GM12878 (cell line): ENCODE measurements at regions not wholly inside any gene's neighbourhood (a gene's known extent, or its start where the extent isn't known, plus 50 kb on each side); places are given as distances from the start of the nearest gene placed in this dataset.

Experiments used
- ATAC-seq: fragments of 200-7000 bp; cut with Tn5 transposase; 3 replicates; pipeline ENCODE4 v1.9.1; 2020; ENCODE audit warnings: mild to moderate bottlenecking, moderate library complexity
- BruUV-seq: library from RNA; stranded (reverse); fragments of 400-500 nt; replicated peaks from 2 replicates; lab custom pipeline; 2021; lab: Mats Ljungman, UMichigan
- CTCF ChIA-PET: fragments of 300-600 bp; sonication (Branson Sonifier 250); formaldehyde crosslinking; extraction: SDS; loops from one replicate; lab custom pipeline; 2021; ENCODE audit warnings: inconsistent platforms; lab: Yijun Ruan, JAX
- POLR2A ChIA-PET: fragments of 350-600 bp; formaldehyde crosslinking; extraction: SDS; loops from one replicate; lab custom pipeline; 2021; ENCODE audit warnings: inconsistent platforms; lab: Charles Lee
- RAD21 ChIA-PET: fragments of 300-600 bp; sonication (Branson Sonifier 250); formaldehyde crosslinking; loops from one replicate; lab custom pipeline; 2023; ENCODE audit warnings: antibody characterized with exemption; ENCODE audit not compliant: unreplicated experiment; lab: Charles Lee
- SMC1A ChIA-PET: fragments of 300-600 bp; sonication (Branson Sonifier 250); formaldehyde crosslinking; loops from one replicate; lab custom pipeline; 2023; ENCODE audit not compliant: unreplicated experiment, uncharacterized antibody; lab: Charles Lee
- DNase-seq: peaks from one replicate; pipeline ENCODE4 v3.0.0-alpha.2; 2011; ENCODE audit warnings: low read depth, low spot score
- FAIRE-seq: peaks from 3 replicates; lab custom pipeline; 2011; peaks lifted over from hg19 to GRCh38; lab: Jason Lieb, UNC
- H2AFZ ChIP-seq: 2 replicates; pipeline ENCODE4 v1.6.0; 2011; ENCODE audit warnings: low read depth, low read length, control low read depth; ENCODE audit not compliant: control insufficient read depth
- H3K27ac ChIP-seq: 2 replicates; pipeline ENCODE4 v1.5.1; 2011; ENCODE audit warnings: control low read depth; ENCODE audit not compliant: control insufficient read depth, insufficient read depth
- H3K27me3 ChIP-seq, 2 experiments: replicated peaks in 1 of 2; 2 replicates each; pipeline versions ENCODE4 v1.6.0 to v1.6.1; 2011; ENCODE audit warnings: low read length in 1 of 2; ENCODE audit not compliant: control insufficient read depth in 2 of 2, insufficient read depth in 2 of 2
- H3K36me3 ChIP-seq, 2 experiments: 2 replicates each; pipeline ENCODE4 v1.5.1; 2011; ENCODE audit warnings: low read length in 1 of 2; ENCODE audit not compliant: control insufficient read depth in 2 of 2, insufficient read depth in 2 of 2
- H3K4me1 ChIP-seq: 2 replicates; pipeline ENCODE4 v1.6.1; 2011; ENCODE audit warnings: mild to moderate bottlenecking, low read length, moderate library complexity, mixed read lengths; ENCODE audit not compliant: control insufficient read depth, insufficient read depth
- H3K4me2 ChIP-seq: 2 replicates; pipeline ENCODE4 v1.6.0; 2011; ENCODE audit warnings: control low read depth; ENCODE audit not compliant: control insufficient read depth, insufficient read depth
- H3K4me3 ChIP-seq: fragments of 200-600 bp; sonication (generic); 2 replicates; pipeline ENCODE4 v1.5.1; 2016
- H3K79me2 ChIP-seq: 2 replicates; pipeline ENCODE4 v1.6.0; 2011; ENCODE audit warnings: low read length; ENCODE audit not compliant: control insufficient read depth, insufficient read depth
- H3K9ac ChIP-seq: 2 replicates; pipeline ENCODE4 v1.8.0; 2011; ENCODE audit warnings: low read length, control low read depth, mixed read lengths; ENCODE audit not compliant: control insufficient read depth, insufficient read depth
- H3K9me3 ChIP-seq: replicated peaks from 3 replicates; pipeline ENCODE4 v1.5.1; 2011; ENCODE audit warnings: mild to moderate bottlenecking, low read length; ENCODE audit not compliant: control insufficient read depth, insufficient read depth
- H4K20me1 ChIP-seq: 2 replicates; pipeline ENCODE4 v1.6.0; 2011; ENCODE audit not compliant: control insufficient read depth, insufficient read depth
- CHD4 ChIP-seq: fragments of 200-600 bp; sonication (generic); IDR thresholded peaks from 2 replicates; pipeline ENCODE4 v1.6.1; 2016; ENCODE audit warnings: mild to moderate bottlenecking
- EED ChIP-seq: sonication (generic); IDR thresholded peaks from 2 replicates; pipeline ENCODE4 v1.6.1; 2016; ENCODE audit warnings: antibody characterized with exemption, low read depth
- IKZF1 ChIP-seq: fragments of 450-650 bp; conservative IDR thresholded peaks from 2 replicates; pipeline ENCODE4 v1.6.1; 2017; ENCODE audit warnings: antibody characterized with exemption, mild to moderate bottlenecking
- JUNB ChIP-seq: IDR thresholded peaks from 2 replicates; pipeline ENCODE4 v1.6.1; 2016; ENCODE audit warnings: antibody characterized with exemption, mild to moderate bottlenecking
- MXI1 ChIP-seq: fragments of 150-350 bp; IDR thresholded peaks from 2 replicates; pipeline ENCODE4 v1.6.1; 2011; ENCODE audit warnings: low read depth, mild to moderate bottlenecking, inconsistent platforms, low read length, improper control_type of control experiment
- NFYB ChIP-seq: IDR thresholded peaks from 2 replicates; pipeline ENCODE4 v1.6.1; 2011; ENCODE audit warnings: low read depth, mild to moderate bottlenecking, low read length, improper control_type of control experiment, moderate library complexity; ENCODE audit not compliant: insufficient read depth
- RAD21 ChIP-seq: IDR thresholded peaks from 2 replicates; pipeline ENCODE4 v1.6.1; 2011; ENCODE audit warnings: mild to moderate bottlenecking, low read depth, low read length, moderate library complexity; ENCODE audit not compliant: insufficient read depth
- ZBTB4 ChIP-seq: fragments of 450-650 bp; formaldehyde crosslinking; IDR thresholded peaks from 2 replicates; pipeline ENCODE4 v1.4.0; 2022; ENCODE audit warnings: mild to moderate bottlenecking, moderate library complexity
- WGBS: methylation state at CpG from one replicate; pipeline ENCODE4 v1.1.6; 2016; ENCODE audit warnings: low lambda C conversion rate; ENCODE audit not compliant: insufficient replicate concordance, insufficient coverage; ENCODE audit errors: missing lambda C conversion rate; 5-methylcytosine and 5-hydroxymethylcytosine counted together
- in situ Hi-C: fragments of 300-500 bp; cut with MboI; formaldehyde crosslinking; loops from 9 replicates; pipeline ENCODE4 v1.14.3; 2018; ENCODE audit warnings: mixed read lengths
- intact Hi-C: fragments of 100-400 bp; cut with micrococcal nuclease; formaldehyde crosslinking; loops from one replicate; pipeline ENCODE4 v1.14.2; 2022; ENCODE audit not compliant: unreplicated experiment

GRCh38 chr15:98416222-98416855 lies 232.0 kb upstream of the IGF1R start (continued):
- no peak for TF ChIP-seq ZBTB4 (CRISPR knock-in tag)
- TF ChIP-seq CHD4: no peak
- TF ChIP-seq, all 136 proteins: peak for 0

GRCh38 chr15:98417346-98417745 lies 231.0 kb upstream of the IGF1R start:
- SMC1A ChIA-PET: no interaction called here
- FAIRE-seq (no peak), ATAC-seq (no peak)

More at GRCh38 chr15:98417346-98417745, 231.0 kb upstream of the IGF1R start:
- no peak overlapping the region for H3K4me3 ChIP-seq
- no peaks in the 10 kb centered on the region for H3K79me2 ChIP-seq
- H4K20me1 ChIP-seq: no peaks in the 10 kb centered on the region
- intact Hi-C loops (no loop called here), in situ Hi-C loops (no loop called here)
- no peak overlapping the region for H3K9ac ChIP-seq
- POLR2A ChIA-PET: no interaction called here
- no peak for TF ChIP-seq NFYB
- TF ChIP-seq JUNB: no peak
- TF ChIP-seq RAD21: no peak
- no peak for TF ChIP-seq EED
- TF ChIP-seq ZBTB4 (CRISPR knock-in tag): no peak
- no peak for TF ChIP-seq IKZF1
- TF ChIP-seq MXI1: no peak
- no peaks in the 10 kb centered on the region for H3K9me3 ChIP-seq
- H3K36me3 ChIP-seq: no peaks in the 10 kb centered on the region
- H3K27ac ChIP-seq: no peak overlapping the region
- no peak overlapping the region for H2AFZ ChIP-seq
- peaks cover 0 to 3% of the 10 kb centered on the region in 2 experiments; a peak in 2 of 4 replicates for H3K27me3 ChIP-seq
- no peaks in the 10 kb centered on the region for H3K4me1 ChIP-seq
- no TSS peak for BruUV-seq
- CTCF ChIA-PET: interaction anchor here (0.6 kb wide), 1 partner anchor 104 kb away, joined by 3 read pairs; no protein-coding TSS in a partner anchor
- 22% methylated on average over 12 of the region's 12 CpGs for WGBS
- no peak for DNase-seq
- H3K4me2 ChIP-seq: no peak overlapping the region
- RAD21 ChIA-PET: no interaction called here
